ENCODE measurements at regions not wholly inside any gene's neighbourhood (a gene's known extent, or its start where the extent isn't known, plus 50 kb on each side); places are given as distances from the start of the nearest gene placed in this dataset.

DNA sequence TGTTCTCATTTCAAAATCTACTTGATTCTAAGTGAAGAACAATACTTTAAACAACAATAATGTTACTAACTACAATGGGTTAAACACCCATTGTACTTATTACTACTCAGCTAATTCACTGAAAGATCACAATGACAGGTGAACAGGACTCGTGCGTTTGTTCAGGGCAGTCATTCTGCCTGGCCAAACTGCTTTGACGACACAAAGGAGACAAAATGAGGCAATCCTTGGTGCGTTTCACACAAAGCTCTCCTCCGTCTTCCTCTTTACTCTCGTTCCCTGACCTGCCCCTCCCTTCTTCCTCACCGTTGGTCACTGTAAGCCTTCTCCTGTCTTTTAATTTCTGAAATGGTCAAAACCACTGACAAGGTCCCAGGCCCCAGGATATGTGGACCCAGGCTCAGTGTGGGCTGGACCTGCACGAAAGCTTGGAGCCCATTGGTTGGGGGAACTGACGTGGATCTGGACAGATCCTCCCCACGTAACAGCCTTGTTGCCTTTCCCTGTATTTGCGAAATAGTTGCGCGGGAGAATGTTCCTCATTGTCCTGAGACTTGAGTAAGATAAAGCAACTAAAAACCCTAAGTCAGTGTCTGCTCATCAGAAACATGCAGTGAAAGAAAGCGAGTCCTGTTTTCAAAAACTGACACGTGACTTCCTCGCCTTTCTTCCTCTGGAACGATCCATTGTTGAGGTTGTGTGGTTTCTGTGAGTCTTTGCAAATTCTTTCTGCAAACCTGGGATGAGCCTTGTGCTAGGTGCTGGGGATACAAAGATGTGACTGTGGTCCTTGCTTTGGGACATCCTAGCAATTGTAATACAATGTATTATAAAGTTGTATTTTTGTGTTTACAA, 147.1 kb upstream of the RGMA start:
- H3K9ac ChIP-seq: no peak overlapping the region
- no peaks in the 10 kb centered on the region for H3K79me2 ChIP-seq (ENCODE audit: insufficient read depth)
- H3K4me3 ChIP-seq: no peak overlapping the region
- TF ChIP-seq EZH2phosphoT487 (IDR thresholded peaks at IDR 0.05; ENCODE audit: insufficient read depth, low read depth) (no peak), EZH2 (IDR thresholded peaks at IDR 0.05; ENCODE audit: insufficient read depth, poor library complexity, severe bottlenecking) (no peak)
- whole genome bisulfite sequencing, 2 experiments (ENCODE audit: low coverage in 1 of 2, low lambda C conversion rate in 2 of 2, missing lambda C conversion rate in 2 of 2): 39 to 46% methylated on average over 17 of the region's 17 CpGs
- H2AFZ ChIP-seq: no peak overlapping the region
- in situ Hi-C loops (cut with MboI): no loop called here
- no peaks in the 10 kb centered on the region for H3K27me3 ChIP-seq (replicated peaks; ENCODE audit: insufficient read depth)
- H3K36me3 ChIP-seq (ENCODE audit: low read depth): no peaks in the 10 kb centered on the region
- no peaks in the 10 kb centered on the region for H3K9me2 ChIP-seq (ENCODE audit: insufficient read depth)
- H3K4me1 ChIP-seq (ENCODE audit: insufficient read depth): no peaks in the 10 kb centered on the region
- no peak overlapping the region for H3K27ac ChIP-seq
- DNase-seq: no peak
- H3K9me3 ChIP-seq (ENCODE audit: low read depth): no peaks in the 10 kb centered on the region
- H3F3A ChIP-seq (ENCODE audit: insufficient read depth): no peaks in the 10 kb centered on the region
- H4K20me1 ChIP-seq (ENCODE audit: insufficient read depth): no peaks in the 10 kb centered on the region
- no peak overlapping the region for H3K4me2 ChIP-seq (ENCODE audit: unreplicated experiment)

DNA sequence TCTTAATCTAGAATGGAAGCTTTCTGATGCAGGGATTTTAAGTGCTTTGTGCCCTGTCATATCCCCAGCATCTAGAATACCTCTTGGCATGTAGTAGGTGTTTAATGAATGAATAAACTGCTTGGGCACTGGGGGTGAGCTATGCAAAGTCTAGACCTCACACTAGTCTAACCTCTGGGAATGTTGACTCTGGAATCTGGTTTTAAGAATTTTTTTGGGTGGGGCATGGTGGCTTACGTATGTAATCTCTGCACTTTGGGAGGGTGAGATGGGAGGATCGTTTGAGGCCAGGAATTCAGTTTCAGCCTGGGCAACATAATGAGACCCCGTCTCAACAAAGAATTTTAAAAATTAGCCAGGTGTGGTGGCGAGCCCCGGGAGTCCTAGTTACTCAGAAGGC, 146.3 kb upstream of the RGMA start:
- no peaks in the 10 kb centered on the region for H3F3A ChIP-seq (ENCODE audit: insufficient read depth)
- in situ Hi-C loops (cut with MboI): no loop called here
- no peak for DNase-seq
- no peaks in the 10 kb centered on the region for H3K27me3 ChIP-seq (replicated peaks; ENCODE audit: insufficient read depth)
- H3K36me3 ChIP-seq (ENCODE audit: low read depth): no peaks in the 10 kb centered on the region
- TF ChIP-seq EZH2 (IDR thresholded peaks at IDR 0.05; ENCODE audit: insufficient read depth, poor library complexity, severe bottlenecking) (no peak), EZH2phosphoT487 (IDR thresholded peaks at IDR 0.05; ENCODE audit: insufficient read depth, low read depth) (no peak)
- H3K9me3 ChIP-seq (ENCODE audit: low read depth): no peaks in the 10 kb centered on the region
- 34 to 38% methylated on average over 5 of the region's 5 CpGs for WGBS, 2 experiments (ENCODE audit: low coverage in 1 of 2, low lambda C conversion rate in 2 of 2, missing lambda C conversion rate in 2 of 2)
- H2AFZ ChIP-seq: no peak overlapping the region
- H4K20me1 ChIP-seq (ENCODE audit: insufficient read depth): no peaks in the 10 kb centered on the region
- H3K4me2 ChIP-seq (ENCODE audit: unreplicated experiment): no peak overlapping the region
- H3K9ac ChIP-seq: no peak overlapping the region
- no peaks in the 10 kb centered on the region for H3K4me1 ChIP-seq (ENCODE audit: insufficient read depth)
- no peak overlapping the region for H3K27ac ChIP-seq
- H3K79me2 ChIP-seq (ENCODE audit: insufficient read depth): no peaks in the 10 kb centered on the region
- no peak overlapping the region for H3K4me3 ChIP-seq
- H3K9me2 ChIP-seq (ENCODE audit: insufficient read depth): no peaks in the 10 kb centered on the region

DNA sequence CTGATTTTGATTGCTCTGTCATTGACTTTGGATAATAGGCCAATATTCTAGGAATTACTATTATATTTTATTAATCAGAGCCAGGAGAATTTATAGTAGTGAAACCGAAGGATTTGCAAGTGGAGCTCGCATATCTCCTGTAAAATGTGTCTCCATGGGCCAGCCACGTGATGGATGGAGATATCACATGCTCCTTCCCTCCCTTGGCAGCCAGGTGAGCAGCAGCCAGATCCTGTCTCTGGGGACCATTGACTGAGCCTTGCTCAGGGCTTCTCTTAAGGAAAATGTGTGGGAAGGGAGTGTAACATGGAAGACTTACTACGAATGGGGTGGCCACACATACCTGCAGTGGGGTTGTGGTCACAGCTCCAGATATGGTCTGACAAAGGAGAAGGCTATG, 144.7 kb upstream of the RGMA start:
- H3K27ac ChIP-seq: no peak overlapping the region
- no peak for DNase-seq
- no peaks in the 10 kb centered on the region for H3K36me3 ChIP-seq (ENCODE audit: low read depth)
- H4K20me1 ChIP-seq (ENCODE audit: insufficient read depth): no peaks in the 10 kb centered on the region
- H3K27me3 ChIP-seq (replicated peaks; ENCODE audit: insufficient read depth): no peaks in the 10 kb centered on the region
- H2AFZ ChIP-seq: no peak overlapping the region
- no peaks in the 10 kb centered on the region for H3F3A ChIP-seq (ENCODE audit: insufficient read depth)
- no peaks in the 10 kb centered on the region for H3K79me2 ChIP-seq (ENCODE audit: insufficient read depth)
- no peak overlapping the region for H3K9ac ChIP-seq
- no peak for TF ChIP-seq EZH2 (IDR thresholded peaks at IDR 0.05; ENCODE audit: insufficient read depth, poor library complexity, severe bottlenecking)
- no peak for TF ChIP-seq EZH2phosphoT487 (IDR thresholded peaks at IDR 0.05; ENCODE audit: insufficient read depth, low read depth)
- in situ Hi-C loops (cut with MboI): no loop called here
- H3K4me1 ChIP-seq (ENCODE audit: insufficient read depth): no peaks in the 10 kb centered on the region
- no peaks in the 10 kb centered on the region for H3K9me3 ChIP-seq (ENCODE audit: low read depth)
- 12 to 18% methylated on average over 4 of the region's 4 CpGs for WGBS, 2 experiments (ENCODE audit: low coverage in 1 of 2, low lambda C conversion rate in 2 of 2, missing lambda C conversion rate in 2 of 2)
- H3K9me2 ChIP-seq (ENCODE audit: insufficient read depth): no peaks in the 10 kb centered on the region
- no peak overlapping the region for H3K4me3 ChIP-seq
- no peak overlapping the region for H3K4me2 ChIP-seq (ENCODE audit: unreplicated experiment)

DNA sequence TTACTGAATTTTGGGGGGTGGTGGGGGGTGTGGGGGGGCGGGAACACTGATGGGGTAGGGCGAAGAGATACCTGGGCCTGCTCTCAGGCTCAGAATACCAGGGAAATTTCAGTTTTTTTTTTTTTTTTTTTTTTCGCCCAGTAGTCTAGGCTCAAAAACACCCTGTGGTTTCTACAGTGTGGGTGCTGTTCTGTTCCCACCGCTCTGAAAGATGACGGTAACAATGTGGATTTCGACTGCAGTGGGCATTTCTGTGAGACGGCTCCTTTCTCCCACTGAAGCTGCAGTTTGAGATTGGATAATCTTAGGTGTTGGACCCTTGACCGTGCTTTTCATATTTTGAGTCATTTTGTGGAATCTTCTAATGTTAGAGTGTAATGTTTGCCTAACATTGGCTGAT, 143.8 kb upstream of the RGMA start:
- no peaks in the 10 kb centered on the region for H3K27me3 ChIP-seq (replicated peaks; ENCODE audit: insufficient read depth)
- WGBS, 2 experiments (ENCODE audit: low coverage in 1 of 2, low lambda C conversion rate in 2 of 2, missing lambda C conversion rate in 2 of 2): 29 to 34% methylated on average over 5 to 8 of the region's 8 CpGs
- no peaks in the 10 kb centered on the region for H3K9me3 ChIP-seq (ENCODE audit: low read depth)
- TF ChIP-seq EZH2 (IDR thresholded peaks at IDR 0.05; ENCODE audit: insufficient read depth, poor library complexity, severe bottlenecking) (no peak), EZH2phosphoT487 (IDR thresholded peaks at IDR 0.05; ENCODE audit: insufficient read depth, low read depth) (no peak)
- H3K27ac ChIP-seq: no peak overlapping the region
- H2AFZ ChIP-seq: no peak overlapping the region
- no peaks in the 10 kb centered on the region for H3K36me3 ChIP-seq (ENCODE audit: low read depth)
- H3K4me1 ChIP-seq (ENCODE audit: insufficient read depth): no peaks in the 10 kb centered on the region
- DNase-seq: no peak
- no peaks in the 10 kb centered on the region for H3K9me2 ChIP-seq (ENCODE audit: insufficient read depth)
- H4K20me1 ChIP-seq (ENCODE audit: insufficient read depth): no peaks in the 10 kb centered on the region
- no peaks in the 10 kb centered on the region for H3K79me2 ChIP-seq (ENCODE audit: insufficient read depth)
- H3K4me2 ChIP-seq (ENCODE audit: unreplicated experiment): no peak overlapping the region
- H3K4me3 ChIP-seq: no peak overlapping the region
- no peak overlapping the region for H3K9ac ChIP-seq
- no peaks in the 10 kb centered on the region for H3F3A ChIP-seq (ENCODE audit: insufficient read depth)
- in situ Hi-C loops (cut with MboI): no loop called here
